Epithelial cell of esophagus (primary cell): ENCODE measurements at regions not wholly inside any gene's neighbourhood (a gene's known extent, or its start where the extent isn't known, plus 50 kb on each side); places are given as distances from the start of the nearest gene placed in this dataset.
"Not testable (repeated sequence)": the region's sequence is repeated elsewhere in the genome, so short reads cannot be mapped to it uniquely, and the experiment has no call there.

ENCODE experiments used
- DNase-seq: peaks from one replicate; pipeline ENCODE4 v3.0.0; 2010; ENCODE audit warnings: low read depth
- H3K4me3 ChIP-seq: 2 replicates; pipeline ENCODE4 v1.5.1; 2011; ENCODE audit warnings: mild to moderate bottlenecking, low read length, control low read depth
- TF ChIP-seq, protein P1 (sequence below): IDR thresholded peaks from 2 replicates; pipeline ENCODE4 v1.5.1; 2011; ENCODE audit warnings: low read depth, mild to moderate bottlenecking, low read length, control low read depth, inconsistent platforms; ENCODE audit not compliant: insufficient read depth; ENCODE audit errors: missing control alignments

DNA sequence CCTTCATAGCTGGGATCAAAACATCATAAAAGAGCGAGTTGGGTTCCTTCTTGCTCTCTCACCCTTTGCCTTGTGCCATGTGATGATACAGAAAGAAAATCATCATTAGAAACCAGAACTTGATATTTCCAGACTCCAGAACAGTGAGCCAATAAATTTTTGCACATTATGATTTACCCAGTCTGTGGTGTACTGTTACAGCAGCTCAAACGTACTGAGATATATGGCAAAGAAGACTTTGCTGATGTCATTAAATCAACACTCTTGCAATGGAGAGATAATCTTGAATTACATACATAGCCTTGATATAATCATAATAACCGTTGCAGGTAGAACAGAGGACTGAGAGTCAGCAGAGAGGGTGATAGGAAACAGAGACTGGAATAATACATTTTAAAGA, 1271.6 kb downstream of the CDH12 start:
- H3K4me3 ChIP-seq, result no peak overlapping the region
- TF ChIP-seq, protein P1, sequence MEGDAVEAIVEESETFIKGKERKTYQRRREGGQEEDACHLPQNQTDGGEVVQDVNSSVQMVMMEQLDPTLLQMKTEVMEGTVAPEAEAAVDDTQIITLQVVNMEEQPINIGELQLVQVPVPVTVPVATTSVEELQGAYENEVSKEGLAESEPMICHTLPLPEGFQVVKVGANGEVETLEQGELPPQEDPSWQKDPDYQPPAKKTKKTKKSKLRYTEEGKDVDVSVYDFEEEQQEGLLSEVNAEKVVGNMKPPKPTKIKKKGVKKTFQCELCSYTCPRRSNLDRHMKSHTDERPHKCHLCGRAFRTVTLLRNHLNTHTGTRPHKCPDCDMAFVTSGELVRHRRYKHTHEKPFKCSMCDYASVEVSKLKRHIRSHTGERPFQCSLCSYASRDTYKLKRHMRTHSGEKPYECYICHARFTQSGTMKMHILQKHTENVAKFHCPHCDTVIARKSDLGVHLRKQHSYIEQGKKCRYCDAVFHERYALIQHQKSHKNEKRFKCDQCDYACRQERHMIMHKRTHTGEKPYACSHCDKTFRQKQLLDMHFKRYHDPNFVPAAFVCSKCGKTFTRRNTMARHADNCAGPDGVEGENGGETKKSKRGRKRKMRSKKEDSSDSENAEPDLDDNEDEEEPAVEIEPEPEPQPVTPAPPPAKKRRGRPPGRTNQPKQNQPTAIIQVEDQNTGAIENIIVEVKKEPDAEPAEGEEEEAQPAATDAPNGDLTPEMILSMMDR, result no peak
- DNase-seq, result no peak

DNA sequence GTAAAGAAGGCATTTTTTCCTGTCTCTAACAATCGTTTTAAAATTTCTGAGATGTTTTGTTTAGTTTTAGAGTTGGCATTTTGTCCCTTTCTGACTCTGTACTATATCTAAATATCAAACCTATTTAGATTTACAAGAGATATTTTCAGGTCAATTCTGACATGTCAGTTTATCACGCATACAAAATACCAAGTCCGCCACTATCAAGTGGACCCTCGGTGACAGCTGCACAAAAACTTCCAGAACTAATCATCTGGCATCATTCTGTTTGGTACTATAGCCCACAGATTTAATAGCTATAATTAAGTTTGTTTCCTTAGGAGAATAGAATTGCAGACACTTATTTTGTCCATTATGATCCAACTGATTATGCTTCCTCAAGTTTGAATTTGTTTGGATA, 1278.2 kb downstream of the CDH12 start:
- no peak overlapping the region for H3K4me3 ChIP-seq
- no peak for DNase-seq
- TF ChIP-seq, protein P1, result no peak

DNA sequence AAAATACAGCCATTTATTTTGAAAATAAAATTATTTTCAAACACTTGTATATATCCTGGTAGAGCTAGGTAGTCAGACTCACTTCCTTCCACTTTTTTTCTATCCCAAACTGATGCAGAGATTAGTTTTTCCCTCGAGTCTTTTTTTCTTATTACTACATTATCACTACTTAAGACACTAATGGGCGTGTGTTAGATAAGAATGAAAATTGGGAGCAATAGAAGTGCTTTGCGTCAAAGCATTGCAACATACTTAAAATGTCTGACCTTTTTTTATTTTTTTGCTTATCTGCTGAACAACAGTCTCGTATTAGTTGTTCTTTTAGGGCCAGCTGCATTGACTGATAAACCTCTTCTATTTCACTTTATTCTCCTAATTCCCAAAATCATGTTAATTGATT, 1278.7 kb downstream of the CDH12 start:
- no peak for DNase-seq
- TF ChIP-seq, protein P1, result no peak

DNA sequence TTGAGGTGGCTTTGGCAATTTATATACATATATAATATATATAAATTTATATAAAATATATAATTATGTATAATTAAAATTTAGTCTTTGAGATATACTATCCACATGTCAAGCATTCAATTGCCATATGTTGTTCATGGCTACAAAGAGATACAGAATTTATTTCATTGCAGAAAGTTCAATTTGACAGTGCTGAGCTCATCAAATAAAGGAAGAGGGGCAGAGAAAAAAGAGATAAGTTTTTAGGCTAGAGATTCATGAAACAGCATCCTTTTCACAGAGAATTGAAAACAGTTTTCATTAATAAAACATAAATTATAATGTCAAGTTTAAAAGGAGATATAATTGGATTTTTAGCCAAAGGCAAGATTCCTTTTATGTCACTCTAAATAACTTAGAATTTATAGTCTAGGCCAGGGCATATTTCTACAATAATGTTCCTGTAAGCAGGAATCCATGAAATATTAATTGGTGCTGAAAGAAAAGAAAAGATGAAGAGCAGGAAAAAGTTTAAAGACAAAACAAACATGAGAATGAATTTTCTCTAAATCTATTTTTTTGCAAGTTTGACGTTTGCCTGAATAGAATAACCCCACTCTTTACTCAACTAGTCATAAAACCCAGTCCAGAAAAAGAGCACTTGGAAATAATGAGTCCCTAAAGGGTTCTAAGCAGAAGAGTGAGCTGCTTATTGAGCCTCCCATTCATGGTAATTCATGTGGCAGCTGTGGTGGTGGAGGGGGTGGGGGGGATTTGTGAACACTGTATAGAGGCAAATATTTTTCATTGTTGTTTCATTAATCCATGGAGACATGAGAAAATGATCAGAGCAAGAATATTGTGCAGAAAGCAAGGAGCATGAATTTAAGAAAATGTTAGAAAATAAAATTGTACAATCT, 1279.5 kb downstream of the CDH12 start:
- no peak for DNase-seq
- TF ChIP-seq, protein P1, result no peak
- H3K4me3 ChIP-seq, result no peak overlapping the region

More for the DNA sequence above, 1278.7 kb downstream of the CDH12 start:
- no peak overlapping the region for H3K4me3 ChIP-seq

DNA sequence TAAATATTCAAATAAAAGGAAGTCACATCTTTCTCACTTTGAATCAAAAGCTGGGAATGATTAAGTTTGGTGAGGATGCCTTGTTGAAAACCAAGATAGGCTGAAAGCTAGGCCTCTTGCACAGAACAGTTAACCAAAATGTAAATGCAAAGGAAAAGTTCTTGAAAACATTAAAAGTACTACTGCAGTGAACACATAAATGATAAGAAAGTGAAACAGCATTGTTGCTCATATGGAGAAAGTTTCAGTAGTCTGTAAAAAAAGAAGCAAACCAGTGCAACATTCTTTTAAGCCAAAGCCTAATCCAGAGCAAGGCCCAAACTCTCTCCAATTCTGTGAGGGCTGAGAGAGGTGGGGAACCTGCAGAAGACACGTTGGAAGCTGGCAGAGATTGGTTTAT, 1281.9 kb downstream of the CDH12 start:
- H3K4me3 ChIP-seq, DNase-seq: not testable (repeated sequence)

DNA sequence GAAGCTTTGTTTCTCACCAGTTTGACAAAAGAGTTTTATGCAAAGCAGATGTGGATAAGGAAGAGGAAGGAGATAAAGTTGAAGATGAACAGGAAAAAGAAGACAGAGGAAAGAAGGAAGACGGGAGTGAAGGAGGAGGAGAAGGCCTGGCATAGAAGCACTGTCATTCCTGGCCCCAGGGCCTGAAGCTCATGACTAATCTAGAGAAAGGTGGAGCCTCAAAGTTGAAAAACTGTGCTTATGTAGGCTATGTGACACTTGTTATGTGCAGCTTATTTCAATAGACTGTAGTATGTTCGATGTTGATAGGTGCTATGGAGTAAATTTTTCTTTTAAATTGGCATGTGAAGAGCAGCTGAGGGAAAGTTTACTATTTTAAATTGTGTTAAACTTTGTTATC, 1294.0 kb downstream of the CDH12 start:
- peak; percentile 77 for DNase-seq
- not testable (repeated sequence) for H3K4me3 ChIP-seq

DNA sequence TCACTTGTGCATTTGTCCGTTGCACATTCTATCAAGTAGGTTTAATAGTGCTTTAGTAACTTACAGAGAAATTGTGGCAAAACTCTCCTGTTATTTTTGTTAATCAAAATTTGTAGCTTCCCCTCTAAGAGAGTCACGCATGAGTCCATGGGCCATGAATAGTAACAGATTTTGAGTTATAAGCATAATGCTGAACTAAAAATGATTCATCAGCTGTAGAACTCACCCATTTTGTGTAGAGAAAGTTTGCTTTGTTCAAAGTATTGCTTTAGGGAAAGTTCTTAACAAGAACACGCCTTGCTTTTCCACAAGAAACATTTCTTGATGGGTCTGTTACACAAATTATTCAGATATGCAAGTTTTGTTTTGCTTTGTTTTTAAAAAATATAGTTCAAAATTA, 1300.9 kb downstream of the CDH12 start:
- not testable (repeated sequence) for H3K4me3 ChIP-seq, DNase-seq

DNA sequence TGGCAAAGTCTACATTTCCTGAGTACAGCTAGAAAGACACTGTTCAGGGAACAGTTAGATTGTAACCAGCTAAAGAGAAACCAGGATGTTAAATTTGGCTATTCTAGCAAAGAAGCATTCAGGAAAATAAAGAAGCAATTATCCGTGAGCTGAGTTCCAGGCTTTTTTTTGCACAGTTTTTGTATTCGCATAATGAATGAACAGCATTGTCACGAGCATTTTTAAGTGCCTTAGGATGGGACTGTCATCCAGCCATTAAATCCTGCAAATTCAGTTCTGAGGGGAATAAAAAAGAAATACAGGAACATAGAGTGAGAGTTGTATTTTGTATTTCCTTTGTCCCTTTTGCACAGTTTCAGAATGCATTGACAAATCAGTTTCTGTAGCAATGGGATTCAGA, 1302.2 kb downstream of the CDH12 start:
- not testable (repeated sequence) for DNase-seq, H3K4me3 ChIP-seq

DNA sequence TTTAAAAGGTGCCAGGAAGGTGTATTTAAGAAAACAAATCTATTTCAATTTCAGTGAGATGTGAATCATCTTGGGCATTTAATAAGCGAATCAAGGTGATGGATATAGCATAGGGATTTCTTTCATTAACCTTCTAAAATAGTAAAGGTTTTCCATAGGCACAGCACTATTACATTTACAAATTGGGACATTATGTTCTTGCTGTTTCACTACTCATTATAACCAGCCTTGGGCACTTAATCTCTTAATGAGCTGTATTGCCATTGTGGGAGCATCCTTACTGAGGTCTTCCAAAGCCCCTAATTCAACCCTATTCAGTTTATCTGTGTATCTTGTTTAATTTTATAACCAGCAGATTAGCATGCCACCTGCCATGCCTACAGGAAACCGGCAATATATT, 1305.5 kb downstream of the CDH12 start:
- DNase-seq, H3K4me3 ChIP-seq: not testable (repeated sequence)

DNA sequence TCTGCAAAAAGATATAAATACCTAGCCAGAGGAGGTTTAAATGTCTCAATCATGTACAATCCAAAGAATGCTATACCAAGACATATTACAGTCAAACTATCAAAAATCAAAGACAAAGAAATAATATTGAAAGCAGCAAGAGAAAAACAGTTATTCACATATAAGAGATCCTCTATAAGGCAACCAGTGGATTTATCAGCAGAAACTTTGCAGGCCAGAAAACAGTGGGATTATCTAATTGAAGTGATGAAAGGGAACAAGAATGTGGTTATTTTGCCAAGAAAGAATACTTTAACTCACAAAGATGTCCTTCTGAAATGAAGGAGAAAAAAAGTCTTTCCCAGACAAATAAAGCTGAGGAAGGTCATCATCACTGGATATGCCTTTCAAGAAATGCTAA, 1318.0 kb downstream of the CDH12 start:
- not testable (repeated sequence) for DNase-seq, H3K4me3 ChIP-seq

DNA sequence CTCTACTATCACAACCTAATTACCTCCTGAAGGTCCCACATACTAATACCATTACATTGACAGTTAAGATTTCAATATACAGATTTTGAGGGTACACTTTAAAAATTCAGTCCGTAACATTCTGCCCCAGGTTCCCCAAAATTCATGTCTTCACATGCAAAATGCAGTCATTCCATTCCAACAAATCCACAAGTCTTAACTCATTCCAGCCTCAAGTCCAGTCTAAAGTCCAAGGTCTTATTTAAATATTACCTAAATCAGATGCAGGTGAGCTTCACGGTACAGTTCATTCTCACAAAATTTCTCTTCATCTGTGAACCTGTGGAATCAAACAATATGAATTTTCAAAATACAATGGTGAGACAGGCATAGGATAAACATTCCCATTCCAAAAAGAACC, 1332.0 kb downstream of the CDH12 start:
- not testable (repeated sequence) for H3K4me3 ChIP-seq, DNase-seq

DNA sequence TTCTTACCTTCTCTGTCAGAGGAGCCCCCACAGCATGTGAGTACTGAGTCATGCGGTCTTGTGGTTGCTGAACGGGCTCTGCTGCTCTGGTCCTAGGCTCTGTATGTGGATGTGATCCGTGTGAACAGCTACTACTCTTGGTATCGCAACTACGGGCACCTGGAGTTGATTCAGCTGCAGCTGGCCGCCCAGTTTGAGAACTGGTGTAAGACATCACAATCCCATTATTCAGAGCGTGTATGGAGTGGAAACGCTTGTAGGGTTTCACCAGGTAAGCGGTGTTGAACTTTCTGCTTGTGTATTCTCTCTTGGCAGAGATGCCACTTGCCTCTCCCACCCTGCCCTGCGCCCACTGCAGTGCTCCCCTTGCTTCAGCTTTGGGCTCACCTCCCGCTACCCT, 1356.2 kb downstream of the CDH12 start:
- H3K4me3 ChIP-seq, DNase-seq: not testable (repeated sequence)

DNA sequence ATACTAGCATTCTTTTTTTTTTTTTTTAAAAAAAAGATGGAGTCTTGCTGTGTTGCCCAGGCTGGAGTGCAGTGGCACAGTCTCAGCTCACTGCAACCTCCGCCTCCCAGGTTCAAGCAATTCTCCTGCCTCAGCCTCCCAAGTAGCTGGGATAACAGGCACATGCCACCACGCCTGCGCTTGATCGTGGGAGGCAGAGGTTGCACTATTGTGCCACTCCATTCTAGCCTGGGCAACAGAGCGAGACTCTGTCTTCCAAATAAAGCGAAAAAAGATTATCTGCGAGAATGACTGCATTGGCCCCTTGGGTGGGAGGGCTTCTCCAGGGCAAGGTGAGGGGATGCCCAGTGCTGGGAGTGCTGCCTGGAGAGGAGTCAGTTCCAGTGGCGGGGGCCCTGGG, 1357.1 kb downstream of the CDH12 start:
- DNase-seq, H3K4me3 ChIP-seq: not testable (repeated sequence)

DNA sequence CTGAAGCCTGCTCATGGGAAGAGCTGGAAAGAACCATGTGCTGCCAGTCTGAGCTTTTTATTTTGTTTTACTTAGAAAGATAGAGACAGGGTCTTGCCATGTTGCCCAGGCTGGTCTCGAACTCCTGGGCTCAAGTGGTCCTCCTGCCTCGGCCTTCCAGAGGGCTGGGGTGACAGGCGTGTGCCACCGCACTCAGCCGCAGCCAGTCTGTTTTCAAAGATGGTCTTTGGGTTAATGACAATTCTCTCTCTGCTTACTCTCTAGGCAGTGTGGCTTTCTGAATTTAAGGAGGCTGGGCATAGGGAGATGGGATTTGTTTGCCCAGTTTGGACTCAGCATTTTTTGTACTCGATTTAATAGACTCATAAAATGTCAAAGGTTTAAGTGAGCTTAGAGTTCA, 1357.9 kb downstream of the CDH12 start:
- DNase-seq, result not testable (repeated sequence)

DNA sequence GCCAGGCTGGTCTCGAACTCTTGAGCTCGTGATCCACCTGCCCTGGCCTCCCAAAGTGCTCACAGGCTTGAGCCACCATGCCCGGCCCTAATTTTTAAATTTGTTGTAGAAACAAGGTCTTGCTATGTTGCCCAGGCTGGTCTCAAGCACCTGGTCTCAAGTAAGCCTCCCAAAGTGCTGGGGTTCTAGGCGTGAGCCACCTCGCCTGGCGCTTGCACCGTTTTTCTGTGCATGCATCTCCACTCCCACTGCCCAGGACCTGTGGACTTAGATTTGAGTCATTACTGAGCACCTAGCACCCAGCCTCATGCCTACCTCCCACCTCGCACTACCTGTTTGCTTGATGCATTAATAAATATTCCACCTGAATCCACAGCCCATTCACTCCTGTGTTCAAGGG, 1359.1 kb downstream of the CDH12 start:
- not testable (repeated sequence) for DNase-seq, H3K4me3 ChIP-seq

More for the DNA sequence above, 1357.9 kb downstream of the CDH12 start:
- not testable (repeated sequence) for H3K4me3 ChIP-seq
